ENCODE measurements at regions not wholly inside any gene's neighbourhood (a gene's known extent, or its start where the extent isn't known, plus 50 kb on each side); places are given as distances from the start of the nearest gene placed in this dataset.

DNA sequence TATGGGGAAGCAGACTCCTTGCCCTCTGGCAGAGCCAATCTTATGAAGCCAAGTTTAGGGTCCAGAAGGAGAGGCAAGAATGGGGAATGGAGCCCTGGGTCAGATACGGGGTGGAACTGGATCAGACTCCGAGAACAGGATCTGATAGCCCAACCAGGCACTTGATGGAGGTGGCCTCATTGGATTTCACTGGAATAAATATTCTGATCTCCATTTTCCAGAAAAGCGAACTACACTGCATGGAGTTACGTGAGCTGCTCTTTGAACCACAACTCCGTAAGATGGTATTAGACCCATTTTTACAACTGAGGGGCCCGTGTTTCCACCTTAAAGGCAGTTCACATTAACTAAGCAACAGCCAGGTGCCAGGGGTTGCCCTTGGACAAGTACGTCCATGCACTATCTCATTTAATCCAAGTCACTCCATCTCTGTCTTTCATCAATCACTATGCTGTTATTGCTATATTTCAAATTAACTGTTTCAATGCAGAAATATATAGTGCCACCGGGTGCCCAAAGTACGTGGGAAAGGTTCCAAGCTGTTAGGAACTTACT, 155.2 kb downstream of the BCL11B start:
- Histone ChIP-seq H3K27me3 (no peaks in the 10 kb centered on the region), H3K79me2 (no peaks in the 10 kb centered on the region), H3K27ac (no peak overlapping the region), H3K4me1 (ENCODE audit: insufficient read depth) (no peaks in the 10 kb centered on the region), H3K36me3 (replicated peaks; ENCODE audit: insufficient read depth, low read depth) (no peaks in the 10 kb centered on the region), H3K9me2 (replicated peaks; ENCODE audit: insufficient read depth) (no peaks in the 10 kb centered on the region), H3K4me2 (no peak overlapping the region), H2AFZ (no peak overlapping the region), H3K9me3 (ENCODE audit: low read depth) (no peaks in the 10 kb centered on the region), H4K20me1 (ENCODE audit: insufficient read depth, poor library complexity, severe bottlenecking) (no peaks in the 10 kb centered on the region), H3K4me3 (no peak overlapping the region)
- DNase-seq (ENCODE audit: low spot score): no peak
- 88% methylated on average over 9 of the region's 9 CpGs for WGBS (ENCODE audit: low lambda C conversion rate, missing lambda C conversion rate)
- TF ChIP-seq CTCF (IDR thresholded peaks at IDR 0.05; ENCODE audit: poor library complexity) (no peak), EZH2phosphoT487 (IDR thresholded peaks at IDR 0.05; ENCODE audit: low read depth, severe bottlenecking, unreplicated experiment) (no peak), EZH2 (IDR thresholded peaks at IDR 0.05; ENCODE audit: borderline replicate concordance) (no peak)

- H3K9me3 ChIP-seq (ENCODE audit: low read depth): no peaks in the 10 kb centered on the region
- no peaks in the 10 kb centered on the region for H3K27me3 ChIP-seq
- no peak overlapping the region for H3K27ac ChIP-seq
- no peak overlapping the region for H3K4me3 ChIP-seq
- no peak overlapping the region for H2AFZ ChIP-seq
- no peaks in the 10 kb centered on the region for H3K4me1 ChIP-seq (ENCODE audit: insufficient read depth)
- no peak overlapping the region for H3K4me2 ChIP-seq
- H3K79me2 ChIP-seq: no peaks in the 10 kb centered on the region
- H3K9me2 ChIP-seq (replicated peaks; ENCODE audit: insufficient read depth): no peaks in the 10 kb centered on the region
- TF ChIP-seq EZH2phosphoT487 (IDR thresholded peaks at IDR 0.05; ENCODE audit: low read depth, severe bottlenecking, unreplicated experiment) (no peak), CTCF (IDR thresholded peaks at IDR 0.05; ENCODE audit: poor library complexity) (no peak), EZH2 (IDR thresholded peaks at IDR 0.05; ENCODE audit: borderline replicate concordance) (no peak)
- H3K36me3 ChIP-seq (replicated peaks; ENCODE audit: insufficient read depth, low read depth): no peaks in the 10 kb centered on the region
- no peak for DNase-seq (ENCODE audit: low spot score)
- no peaks in the 10 kb centered on the region for H4K20me1 ChIP-seq (ENCODE audit: insufficient read depth, poor library complexity, severe bottlenecking)
- 88% methylated on average over 11 of the region's 11 CpGs for WGBS (ENCODE audit: low lambda C conversion rate, missing lambda C conversion rate)
Measured at GRCh38 chr14:99117671-99118045, 154.3 kb downstream of the BCL11B start.

DNA sequence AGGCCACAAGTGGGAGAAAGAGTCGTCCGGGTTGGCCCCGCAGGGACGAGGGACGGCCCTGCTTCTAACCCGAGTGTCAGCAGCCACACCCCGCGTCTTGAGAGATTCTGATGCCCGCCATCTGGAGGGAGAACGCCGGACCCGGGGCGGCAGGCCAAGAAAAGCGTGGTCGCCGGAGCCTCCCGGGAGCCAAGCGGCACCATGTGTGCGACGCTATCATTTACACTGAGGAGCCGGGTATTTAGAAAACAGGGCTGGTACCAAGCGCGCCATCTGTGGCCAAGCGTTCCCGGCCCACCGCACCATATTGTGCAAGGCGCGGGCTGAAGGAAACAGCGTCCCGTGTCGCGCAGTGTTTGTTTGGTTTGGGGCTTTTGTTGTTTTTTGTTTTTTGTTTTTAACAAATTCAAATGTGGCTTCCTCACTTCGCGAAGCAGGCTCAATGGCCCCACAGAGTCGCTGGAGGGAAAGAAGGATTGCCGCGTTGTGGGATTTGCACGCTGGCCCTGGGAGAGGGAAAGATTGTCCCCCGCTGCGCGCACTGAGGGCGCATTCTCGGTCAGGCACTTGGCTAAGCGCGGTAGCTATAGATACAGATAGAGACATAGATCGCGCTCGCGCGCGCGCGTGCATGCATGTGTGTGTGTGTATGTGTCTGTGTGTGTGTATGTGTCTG, 153.8 kb downstream of the BCL11B start:
- 66% methylated on average over 53 of the region's 53 CpGs for WGBS (ENCODE audit: low lambda C conversion rate, missing lambda C conversion rate)
- Histone ChIP-seq H3K9me3 (ENCODE audit: low read depth) (no peaks in the 10 kb centered on the region), H4K20me1 (ENCODE audit: insufficient read depth, poor library complexity, severe bottlenecking) (no peaks in the 10 kb centered on the region), H3K4me1 (ENCODE audit: insufficient read depth) (no peaks in the 10 kb centered on the region), H3K4me3 (no peak overlapping the region), H3K4me2 (peak overlapping the region; percentile 46), H3K9me2 (replicated peaks; ENCODE audit: insufficient read depth) (no peaks in the 10 kb centered on the region), H3K27ac (no peak overlapping the region), H3K79me2 (no peaks in the 10 kb centered on the region), H2AFZ (no peak overlapping the region), H3K36me3 (replicated peaks; ENCODE audit: insufficient read depth, low read depth) (no peaks in the 10 kb centered on the region), H3K27me3 (no peaks in the 10 kb centered on the region)
- DNase-seq (ENCODE audit: low spot score): no peak
- TF ChIP-seq EZH2 (IDR thresholded peaks at IDR 0.05; ENCODE audit: borderline replicate concordance) (peak; percentile 27), CTCF (IDR thresholded peaks at IDR 0.05; ENCODE audit: poor library complexity) (no peak)
